ENCODE measurements at regions not wholly inside any gene's neighbourhood (a gene's known extent, or its start where the extent isn't known, plus 50 kb on each side); places are given as distances from the start of the nearest gene placed in this dataset.
"Not testable (repeated sequence)": the region's sequence is repeated elsewhere in the genome, so short reads cannot be mapped to it uniquely, and the experiment has no call there.

DNA sequence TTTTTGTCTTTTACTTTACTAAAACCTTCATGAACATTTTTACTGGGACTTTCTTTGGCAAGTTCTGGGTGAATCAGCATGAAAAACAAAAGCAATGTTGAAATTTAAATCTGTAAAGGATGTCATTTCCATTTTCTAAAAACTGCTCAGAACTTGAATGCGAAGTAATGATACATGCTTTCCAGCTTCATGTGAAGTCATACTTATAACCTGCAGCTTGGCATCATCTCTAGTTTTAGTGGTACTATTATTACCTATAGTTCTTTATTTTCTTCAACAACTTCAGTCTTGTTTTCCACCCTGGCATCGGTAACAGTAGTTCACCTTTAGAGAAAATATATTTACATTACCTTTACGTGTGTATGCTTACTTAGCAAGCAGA, 421.4 kb upstream of the DIPK2B start:
- DNase-seq (ENCODE audit: extremely low read depth in 1 of 2, low read depth in 1 of 2): no peak

DNA sequence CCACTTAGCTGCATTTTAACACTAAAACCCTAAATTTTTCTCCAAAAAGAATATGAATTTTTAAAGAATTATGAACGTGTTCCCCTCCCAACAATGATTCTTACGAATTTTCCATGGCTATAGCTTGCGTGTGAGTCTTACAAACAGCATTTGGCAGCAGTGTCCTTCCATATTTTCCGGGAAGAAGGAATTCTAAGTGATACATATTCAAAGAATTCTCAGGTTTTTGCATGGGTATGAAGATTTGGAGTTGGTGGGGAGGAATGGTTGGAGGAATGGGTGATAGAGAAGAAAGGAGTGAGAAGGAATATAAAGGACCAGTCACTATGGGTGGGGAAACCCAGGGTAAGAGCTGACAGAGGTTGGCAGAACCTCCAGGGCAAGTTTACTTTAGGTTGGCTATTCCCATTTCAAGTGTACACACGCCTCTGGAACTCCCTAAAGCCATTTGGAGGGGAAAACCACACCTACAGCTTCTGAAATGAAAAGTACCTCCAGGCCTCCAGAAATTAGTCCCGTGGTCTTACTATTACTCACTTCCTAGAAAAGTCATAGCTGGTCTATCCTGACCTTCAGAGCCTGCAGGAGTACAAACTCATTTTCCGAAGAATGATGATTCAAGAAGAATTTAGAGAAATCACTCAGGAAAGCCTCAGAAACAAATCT, 420.8 kb upstream of the DIPK2B start:
- no peak for DNase-seq (ENCODE audit: extremely low read depth in 1 of 2, low read depth in 1 of 2)

DNA sequence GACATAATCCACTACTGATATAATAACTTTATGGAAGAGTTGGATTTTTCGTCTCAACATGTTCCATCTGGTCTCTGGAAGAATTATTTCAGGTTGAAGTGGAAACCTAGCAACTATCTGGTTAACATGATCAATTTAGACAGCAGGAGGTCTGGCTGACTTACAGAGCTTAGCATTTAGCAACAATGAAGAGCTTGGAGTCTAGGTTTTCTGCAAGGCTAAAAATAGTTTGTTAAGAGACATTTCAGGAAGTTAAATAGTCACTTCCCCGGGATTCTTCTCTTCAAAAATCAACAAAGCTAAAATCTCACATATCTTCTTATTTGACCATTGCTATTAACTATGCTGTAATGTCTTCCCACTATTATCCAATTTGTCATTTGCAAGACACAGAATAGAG, 418.6 kb upstream of the DIPK2B start:
- no peak for DNase-seq (ENCODE audit: extremely low read depth in 1 of 2, low read depth in 1 of 2)

DNA sequence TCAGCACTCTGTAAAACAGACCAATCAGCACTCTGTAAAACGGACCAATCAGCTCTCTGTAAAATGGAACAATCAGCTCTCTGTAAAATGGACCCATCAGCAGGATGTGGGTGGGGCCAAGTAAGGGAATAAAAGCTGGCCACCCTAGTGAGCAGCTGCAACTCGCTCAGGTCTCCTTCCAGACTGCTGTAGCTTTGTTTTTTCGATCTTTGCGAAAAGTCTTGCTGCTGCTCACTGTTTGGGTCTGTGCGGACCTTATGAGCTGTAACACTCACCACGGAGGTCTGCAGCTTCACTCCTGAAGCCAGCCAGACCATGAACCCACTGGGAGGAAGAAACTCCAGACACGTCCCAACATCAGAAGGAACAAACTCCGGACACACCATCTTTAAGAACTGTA, 414.9 kb upstream of the DIPK2B start:
- not testable (repeated sequence) for DNase-seq (ENCODE audit: extremely low read depth in 1 of 2, low read depth in 1 of 2)

DNA sequence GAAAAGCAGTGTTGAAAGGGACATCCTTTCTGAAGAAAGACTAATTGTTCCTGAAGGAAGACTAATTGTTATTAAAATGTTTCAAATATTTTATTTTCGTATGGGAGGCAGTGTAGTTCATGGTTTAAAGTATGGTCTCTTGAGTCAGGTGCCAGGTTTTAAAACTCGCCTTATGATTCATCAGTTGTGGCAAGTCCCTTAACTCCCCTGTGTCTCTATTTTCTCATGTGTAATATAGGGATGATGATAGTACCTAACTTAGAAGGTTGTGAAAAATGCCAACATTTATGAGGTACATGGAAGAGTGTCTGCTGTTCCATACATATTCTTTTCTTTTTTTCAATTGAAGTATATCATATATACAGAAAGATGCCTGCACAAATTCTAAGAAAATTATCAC, 414.2 kb upstream of the DIPK2B start:
- DNase-seq (ENCODE audit: extremely low read depth in 1 of 2, low read depth in 1 of 2): no peak

DNA sequence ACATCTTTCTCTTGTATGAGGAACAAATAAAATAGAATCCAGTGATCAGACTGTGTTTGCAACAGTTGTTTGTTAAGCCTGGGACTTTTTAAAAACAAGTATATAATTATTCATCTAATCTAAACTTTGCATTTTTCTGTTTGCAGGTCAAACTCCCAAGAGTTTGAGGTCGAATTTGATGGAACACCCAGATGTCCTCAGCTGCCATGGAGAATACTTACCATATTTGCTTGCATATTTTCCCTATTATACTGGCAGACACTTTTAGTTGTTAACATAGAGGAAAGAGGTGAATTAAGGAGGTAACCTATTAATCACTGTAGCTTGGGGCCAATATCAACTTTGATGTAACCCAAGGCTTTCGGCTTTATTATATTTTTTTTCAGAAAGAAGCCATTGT, 401.5 kb upstream of the DIPK2B start:
- DNase-seq (ENCODE audit: extremely low read depth in 1 of 2, low read depth in 1 of 2): no peak

DNA sequence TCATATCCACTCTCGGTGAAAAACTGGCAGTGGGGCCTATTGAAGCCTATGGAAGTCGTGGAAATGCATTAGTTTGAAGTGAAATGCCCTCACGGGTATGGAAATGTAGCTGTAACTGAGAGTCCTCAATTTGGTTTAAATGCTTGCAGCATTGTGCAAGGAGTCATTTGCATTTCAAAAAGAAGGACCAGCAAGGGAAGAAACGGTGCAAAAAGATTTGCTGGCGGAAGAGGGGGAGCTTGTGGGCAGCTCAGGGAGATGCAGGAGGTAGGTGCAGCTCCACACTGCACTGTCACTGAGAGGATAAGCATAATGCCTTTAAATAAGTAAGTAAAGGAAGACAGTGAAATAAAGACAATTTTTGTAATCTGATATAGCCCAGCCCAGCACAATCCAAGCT, 400.4 kb upstream of the DIPK2B start:
- DNase-seq (ENCODE audit: extremely low read depth in 1 of 2, low read depth in 1 of 2): no peak

DNA sequence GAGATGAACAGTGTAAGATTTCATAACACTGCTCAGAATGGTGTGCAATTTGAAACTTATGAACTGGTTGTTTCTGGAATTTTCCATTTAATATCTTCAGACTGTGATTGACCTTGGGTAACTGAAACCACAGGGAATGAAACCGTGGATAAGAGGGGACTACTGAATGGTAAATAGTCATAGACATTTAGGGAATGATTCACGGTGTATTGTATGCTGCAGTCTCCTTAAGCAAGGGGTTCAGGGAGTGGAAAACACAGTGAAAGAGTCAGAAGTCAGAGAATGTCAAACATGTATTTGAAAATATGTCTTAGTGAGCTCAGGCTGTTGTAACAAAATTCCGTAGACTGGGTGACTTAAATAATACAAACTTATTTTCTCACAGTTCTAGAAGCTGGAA, 398.2 kb upstream of the DIPK2B start:
- DNase-seq (ENCODE audit: extremely low read depth in 1 of 2, low read depth in 1 of 2): no peak

DNA sequence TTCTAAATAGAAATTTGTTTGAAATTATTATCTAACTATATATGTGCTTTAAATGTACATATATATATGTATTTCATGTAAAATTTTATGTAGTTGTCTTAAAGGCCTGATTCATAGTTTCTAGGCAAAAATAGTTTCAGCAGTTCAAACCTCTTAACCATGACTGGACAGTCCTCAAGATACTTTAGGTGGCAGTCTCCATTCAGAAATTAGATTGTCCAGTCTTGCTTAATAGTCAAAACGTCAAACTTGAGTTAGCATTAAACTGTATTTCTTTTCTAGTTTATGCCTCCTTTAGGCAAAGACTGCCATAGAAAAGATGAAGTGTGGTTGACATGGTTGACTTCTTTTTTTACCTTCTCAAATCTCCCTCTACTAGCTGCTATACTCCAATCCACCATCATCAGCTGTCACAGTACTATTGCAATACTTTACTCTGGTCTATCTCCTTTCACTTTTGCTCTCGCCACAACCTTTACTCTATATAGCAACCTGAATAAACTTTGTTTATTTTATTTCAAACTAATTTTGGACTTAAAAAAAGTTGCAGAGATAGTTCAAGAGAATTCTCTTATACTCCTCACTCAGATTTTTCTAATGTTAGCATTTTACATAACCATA, 395.6 kb upstream of the DIPK2B start:
- no peak for DNase-seq (ENCODE audit: extremely low read depth in 1 of 2, low read depth in 1 of 2)

DNA sequence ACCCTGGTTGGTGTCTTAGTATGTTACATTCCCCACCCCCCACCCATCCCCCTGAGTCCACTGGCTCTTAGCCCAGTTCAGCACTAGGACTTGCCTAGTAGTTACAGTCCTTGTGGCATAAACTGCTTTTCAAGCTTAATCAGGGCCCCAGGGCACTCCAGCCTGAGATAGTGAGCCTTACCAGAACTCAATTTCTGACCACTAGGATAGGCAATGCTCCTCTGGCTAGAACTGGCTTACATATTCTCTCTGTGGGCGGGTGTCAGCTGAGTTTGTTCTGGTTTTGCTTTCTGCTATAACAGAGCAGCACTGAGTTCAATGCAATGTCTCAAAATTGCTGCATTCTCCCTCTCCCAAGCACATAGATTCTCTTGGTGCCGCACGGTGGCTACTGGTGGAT, 391.4 kb upstream of the DIPK2B start:
- DNase-seq (ENCODE audit: extremely low read depth in 1 of 2, low read depth in 1 of 2): no peak

DNA sequence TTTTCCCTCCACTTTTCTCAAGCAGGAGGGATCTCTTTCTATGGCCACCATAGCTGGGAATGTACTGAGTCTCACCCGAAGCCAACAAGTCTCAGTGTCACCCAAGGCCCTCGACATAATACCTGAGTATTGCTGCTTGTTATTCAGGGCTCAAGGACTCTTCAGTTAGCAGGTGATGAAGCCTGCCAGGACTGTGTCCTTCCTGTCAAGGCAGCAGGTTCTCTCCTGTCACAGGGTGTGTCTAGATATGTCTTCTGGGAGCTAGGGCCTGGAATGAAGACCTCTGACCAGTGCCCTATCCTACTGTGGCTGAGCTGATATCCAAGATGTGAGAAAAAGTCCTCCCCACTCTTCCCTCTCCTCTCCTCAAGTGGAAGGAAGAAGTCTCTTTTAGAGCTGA, 391.0 kb upstream of the DIPK2B start:
- DNase-seq (ENCODE audit: extremely low read depth in 1 of 2, low read depth in 1 of 2): no peak

DNA sequence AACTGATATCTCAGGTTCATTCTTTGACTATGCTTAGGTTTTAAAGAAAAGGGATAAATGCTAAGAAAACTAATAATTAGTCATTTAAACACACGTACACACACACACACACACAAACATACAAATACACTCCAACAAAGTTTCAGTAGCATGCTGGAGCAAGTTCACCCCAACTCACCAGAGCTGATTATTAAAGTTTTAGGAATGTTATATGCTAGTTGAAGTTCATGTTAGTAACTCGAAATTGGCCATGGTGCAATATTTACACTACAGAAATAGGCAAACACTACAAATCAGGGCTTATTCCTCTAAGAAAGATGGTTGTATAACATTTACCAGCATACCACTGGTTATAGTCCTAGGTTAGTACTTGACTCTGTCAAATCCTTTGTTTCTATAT, 384.0 kb upstream of the DIPK2B start:
- DNase-seq (ENCODE audit: extremely low read depth in 1 of 2, low read depth in 1 of 2): no peak

DNA sequence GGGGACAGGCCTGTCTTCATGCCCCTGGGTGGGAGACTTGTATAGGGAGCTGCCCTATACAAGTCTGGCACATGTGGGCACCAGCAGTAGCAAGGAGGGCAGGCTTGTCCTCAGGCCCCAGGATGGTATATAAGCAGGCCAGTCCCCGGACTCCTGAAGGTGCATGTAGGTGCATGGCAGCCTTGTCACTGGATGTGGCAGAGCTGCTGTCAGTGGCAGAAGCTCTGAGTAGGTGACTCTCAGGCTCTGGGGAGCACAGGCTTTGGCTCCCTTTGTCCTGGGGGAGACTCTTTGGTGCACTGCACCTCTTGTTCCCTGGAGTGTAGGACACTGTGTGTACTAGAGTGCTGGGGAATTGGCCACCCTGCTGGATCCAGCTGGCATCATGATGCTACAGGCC, 376.7 kb upstream of the DIPK2B start:
- no peak for DNase-seq (ENCODE audit: extremely low read depth in 1 of 2, low read depth in 1 of 2)

DNA sequence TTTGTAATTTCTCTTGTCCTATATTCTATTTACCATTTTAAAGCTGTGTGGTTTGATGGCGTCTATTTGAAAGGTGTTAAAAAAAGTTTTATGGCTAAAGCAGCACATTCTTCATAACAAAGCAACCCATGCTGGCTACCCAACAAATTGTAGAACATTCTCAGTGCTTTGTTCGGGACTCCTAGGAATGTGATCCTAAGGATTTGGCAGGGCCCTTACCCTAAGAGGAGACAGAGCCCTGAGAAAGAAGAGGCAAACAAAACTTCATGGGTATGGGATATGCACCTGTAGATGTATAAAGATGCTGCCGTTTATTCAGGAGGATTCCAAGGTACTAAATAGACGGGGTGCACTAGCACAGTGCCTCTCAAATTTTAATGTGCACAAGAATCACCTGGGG, 370.8 kb upstream of the DIPK2B start:
- no peak for DNase-seq (ENCODE audit: extremely low read depth in 1 of 2, low read depth in 1 of 2)

DNA sequence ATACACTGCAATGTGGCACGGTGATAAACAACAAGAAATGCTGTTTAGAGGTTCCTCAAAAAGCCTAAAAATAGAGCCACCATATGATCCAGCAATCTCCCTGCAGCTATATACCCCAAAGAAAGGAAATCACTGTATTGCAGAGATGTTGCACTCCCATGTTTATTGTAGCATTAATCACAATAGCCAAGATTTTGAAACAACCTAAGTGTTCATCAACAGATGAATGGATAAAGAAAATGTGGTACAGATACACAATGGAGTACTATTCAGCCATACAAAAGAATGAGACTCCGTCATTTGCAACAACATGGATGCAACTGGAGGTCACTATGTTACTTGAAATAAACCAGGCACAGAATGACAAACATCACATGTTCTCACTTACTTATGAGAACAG, 365.8 kb upstream of the DIPK2B start:
- no peak for DNase-seq (ENCODE audit: extremely low read depth in 1 of 2, low read depth in 1 of 2)

DNA sequence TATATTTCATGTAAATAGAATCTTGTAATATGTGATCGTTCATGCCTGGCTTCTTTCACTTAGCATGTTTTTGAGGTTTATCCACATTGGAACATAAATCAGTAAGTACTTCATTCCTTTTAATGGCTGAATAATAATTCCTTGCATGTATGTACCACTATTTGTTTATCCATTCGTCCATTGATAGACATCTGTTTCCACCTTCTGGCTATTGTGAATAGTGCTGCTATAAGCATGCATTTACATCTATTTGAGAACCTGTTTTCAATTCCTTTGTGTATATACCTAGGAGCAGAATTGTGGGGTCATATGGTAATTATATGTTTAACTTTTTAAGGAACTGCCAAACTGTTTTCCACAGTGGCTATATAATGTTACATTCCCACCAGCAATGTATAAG, 356.7 kb upstream of the DIPK2B start:
- DNase-seq (ENCODE audit: extremely low read depth in 1 of 2, low read depth in 1 of 2): no peak

DNA sequence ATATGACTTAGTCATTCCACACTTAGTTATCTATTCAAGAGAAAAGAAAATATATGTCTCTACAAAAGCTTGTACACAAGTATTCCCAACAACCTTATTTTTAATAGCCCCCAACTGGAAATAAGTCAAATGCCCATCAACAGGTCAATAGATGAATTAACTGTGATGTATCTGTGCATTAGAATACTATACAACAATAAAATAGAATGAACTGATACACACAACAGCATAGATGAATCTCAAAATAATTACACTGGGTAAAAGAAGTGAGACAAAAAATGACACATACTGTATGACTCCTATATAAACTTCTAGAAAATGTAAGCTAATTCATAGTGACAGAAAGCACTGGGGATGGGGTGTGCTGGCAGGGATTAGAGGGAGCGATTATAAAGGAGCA, 354.1 kb upstream of the DIPK2B start:
- no peak for DNase-seq (ENCODE audit: extremely low read depth in 1 of 2, low read depth in 1 of 2)

DNA sequence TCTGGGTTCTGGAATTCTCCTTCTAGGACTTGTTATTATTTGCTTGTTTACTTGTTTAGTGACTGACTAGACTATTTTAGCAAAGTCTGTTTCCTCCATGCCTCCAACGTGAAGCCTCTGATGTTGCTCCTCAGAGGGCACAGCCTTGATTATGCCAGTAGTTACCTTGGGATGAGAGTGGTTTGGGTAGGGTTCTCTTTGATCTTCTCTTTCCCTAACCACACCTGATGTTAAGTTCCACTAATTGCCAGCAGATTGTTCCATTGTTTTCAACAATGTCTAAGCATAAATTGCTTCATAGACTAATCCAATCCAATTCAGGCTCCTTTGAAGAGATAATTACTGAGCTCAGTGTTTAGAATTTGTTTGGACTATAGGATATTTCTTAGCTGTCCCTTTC, 352.7 kb upstream of the DIPK2B start:
- no peak for DNase-seq (ENCODE audit: extremely low read depth in 1 of 2, low read depth in 1 of 2)

DNA sequence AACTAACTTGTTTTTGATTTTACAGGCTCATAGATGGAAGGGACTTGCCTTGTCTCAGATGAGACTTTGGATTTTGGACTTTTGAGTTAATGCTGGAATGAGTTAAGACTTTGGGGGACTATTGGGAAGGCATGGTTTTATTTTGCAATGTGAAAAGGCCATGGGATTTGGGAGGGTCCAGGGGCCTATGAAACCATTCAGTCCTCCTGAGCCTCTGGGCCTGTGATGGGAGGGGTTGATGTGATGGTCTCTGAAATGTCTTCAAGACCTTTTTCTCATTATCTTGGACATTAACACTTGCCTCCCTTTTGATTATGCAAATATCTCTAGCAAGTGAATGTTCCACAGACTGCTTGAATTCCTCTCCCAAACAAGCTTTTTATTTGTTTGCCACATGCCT, 346.0 kb upstream of the DIPK2B start:
- DNase-seq (ENCODE audit: extremely low read depth in 1 of 2, low read depth in 1 of 2): not testable (repeated sequence)

DNA sequence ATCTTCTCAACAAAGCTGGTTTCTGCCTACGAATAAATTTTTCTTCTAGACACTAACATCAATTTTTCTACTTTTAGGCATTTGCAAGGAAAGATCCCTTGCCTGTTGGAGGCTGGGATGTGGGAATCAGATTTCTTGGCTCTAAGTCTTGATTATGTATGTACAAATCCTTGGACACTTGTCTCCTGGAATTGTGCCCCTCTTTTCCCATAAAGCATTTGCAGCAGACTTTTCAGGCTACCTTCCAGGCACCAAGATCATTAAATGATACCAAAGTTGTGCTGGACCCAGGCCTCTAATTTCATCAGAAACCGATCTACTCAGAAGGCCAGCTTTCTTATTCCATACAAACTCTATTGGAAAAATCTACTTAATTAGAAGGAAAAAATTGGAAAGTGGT, 339.5 kb upstream of the DIPK2B start:
- DNase-seq (ENCODE audit: extremely low read depth in 1 of 2, low read depth in 1 of 2): no peak

DNA sequence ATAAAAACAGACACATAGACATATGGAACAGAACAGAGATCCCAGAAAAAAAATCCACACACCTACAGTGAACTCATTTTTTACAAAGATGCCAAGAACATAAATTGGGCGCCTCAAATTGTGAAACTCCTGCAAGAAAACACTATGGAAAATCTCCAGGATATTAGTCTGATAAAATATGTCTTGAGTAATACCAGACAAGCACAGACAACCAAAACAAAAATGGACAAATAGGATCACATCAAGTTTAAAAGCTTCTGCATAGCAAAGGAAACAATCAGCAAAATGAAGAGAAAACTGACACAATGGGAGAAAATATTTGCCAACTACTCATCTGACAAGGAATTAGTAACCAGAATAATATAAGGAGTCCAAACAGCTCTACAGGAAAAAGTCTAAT, 337.3 kb upstream of the DIPK2B start:
- DNase-seq (ENCODE audit: extremely low read depth in 1 of 2, low read depth in 1 of 2): no peak

DNA sequence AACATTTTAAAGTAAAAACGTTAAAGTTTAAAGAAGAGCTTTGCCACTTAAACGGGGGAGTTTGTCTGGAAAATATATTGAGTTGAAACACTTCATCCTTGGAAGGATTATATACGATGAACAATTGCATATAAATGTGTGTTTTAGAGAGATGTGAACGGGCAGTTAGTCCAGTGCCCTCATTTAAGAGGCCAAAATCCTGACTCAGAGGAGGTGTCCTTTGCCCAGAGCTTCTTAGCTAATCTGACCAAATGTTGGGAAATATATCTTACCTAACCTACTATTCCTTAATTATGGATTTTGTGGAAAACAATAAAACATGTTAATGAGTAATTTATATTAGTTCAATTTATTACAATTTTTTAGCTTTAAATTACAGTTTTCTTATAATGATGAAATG, 327.2 kb upstream of the DIPK2B start:
- no peak for DNase-seq (ENCODE audit: extremely low read depth in 1 of 2, low read depth in 1 of 2)

DNA sequence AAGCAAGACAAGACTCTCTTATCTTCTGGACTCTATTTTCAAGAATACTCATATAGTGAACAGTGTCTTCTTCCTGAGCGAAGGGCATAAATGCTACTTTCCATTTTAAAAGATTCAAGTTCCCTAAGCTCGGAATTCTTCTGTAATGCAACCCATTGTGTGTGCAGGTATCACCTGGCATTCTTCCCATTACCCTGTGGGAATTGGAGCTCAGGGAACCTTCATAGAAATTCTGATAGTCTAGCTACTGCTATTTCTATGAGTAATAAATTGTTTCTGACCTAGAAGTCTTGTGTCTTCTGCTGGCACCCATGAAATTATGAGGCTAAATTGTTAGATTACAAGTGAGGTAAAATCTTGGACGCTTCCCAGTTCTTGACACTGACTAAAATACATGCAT, 324.1 kb upstream of the DIPK2B start:
- DNase-seq (ENCODE audit: extremely low read depth in 1 of 2, low read depth in 1 of 2): no peak
